ENCODE measurements at regions not wholly inside any gene's neighbourhood (a gene's known extent, or its start where the extent isn't known, plus 50 kb on each side); places are given as distances from the start of the nearest gene placed in this dataset.

DNA sequence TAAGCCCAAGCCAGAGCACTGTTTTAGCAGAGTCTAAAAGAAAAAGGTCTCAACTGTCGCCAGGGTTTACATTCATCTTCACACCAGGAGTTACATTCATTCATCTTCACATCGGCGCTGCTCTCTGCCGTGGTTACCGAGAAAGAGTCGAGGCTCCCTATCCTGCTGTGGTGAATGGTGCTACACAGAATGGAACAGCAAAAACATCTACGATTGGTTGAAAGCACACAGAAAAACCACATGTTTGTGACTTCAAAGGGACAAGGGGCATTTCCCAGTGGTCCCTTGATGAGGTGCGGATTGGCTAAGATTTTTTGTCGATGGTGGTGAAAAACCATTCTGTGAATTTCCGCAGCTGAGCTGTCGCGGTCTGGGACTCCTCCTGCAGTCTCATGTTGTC lies 231.1 kb downstream of the SIPA1L2 start:
- Histone ChIP-seq H3K9me2 (ENCODE audit: insufficient read depth, low read length) (no peaks in the 10 kb centered on the region), H3K4me2 (ENCODE audit: low read length) (no peak overlapping the region), H3K9me3 (ENCODE audit: low read length) (no peaks in the 10 kb centered on the region), H3K4me3 (ENCODE audit: low read length) (no peak overlapping the region), H3K27ac (ENCODE audit: low read length) (no peak overlapping the region), H2AFZ (ENCODE audit: low read depth, low read length) (no peak overlapping the region), H4K20me1 (ENCODE audit: insufficient read depth) (no peaks in the 10 kb centered on the region), H3K79me2 (replicated peaks; ENCODE audit: insufficient read depth, low read length) (no peaks in the 10 kb centered on the region), H3K27me3 (ENCODE audit: insufficient read depth, low read depth, low read length) (no peaks in the 10 kb centered on the region), H3K36me3 (ENCODE audit: insufficient read depth, low read length) (no peaks in the 10 kb centered on the region), H3F3A (ENCODE audit: insufficient read depth, low read length, poor library complexity, severe bottlenecking) (no peaks in the 10 kb centered on the region), H3K9ac (ENCODE audit: low read length) (no peak overlapping the region)
- no peak for TF ChIP-seq SMC3 (conservative IDR thresholded peaks at IDR 0.05; ENCODE audit: poor library complexity)
- TF ChIP-seq RAD21 (conservative IDR thresholded peaks at IDR 0.05) = no peak
- TF ChIP-seq POLR2AphosphoS5 (IDR thresholded peaks at IDR 0.05) = no peak
- no peak for TF ChIP-seq TAF1 (IDR thresholded peaks at IDR 0.05; ENCODE audit: low read depth)
- TF ChIP-seq REST (IDR thresholded peaks at IDR 0.05; ENCODE audit: borderline replicate concordance) = no peak
- no peak for TF ChIP-seq EZH2 (IDR thresholded peaks at IDR 0.05; ENCODE audit: borderline replicate concordance, insufficient read depth, low read length, poor library complexity, severe bottlenecking)
- no peak for TF ChIP-seq EP300 (conservative IDR thresholded peaks at IDR 0.05; ENCODE audit: poor library complexity, severe bottlenecking)

DNA sequence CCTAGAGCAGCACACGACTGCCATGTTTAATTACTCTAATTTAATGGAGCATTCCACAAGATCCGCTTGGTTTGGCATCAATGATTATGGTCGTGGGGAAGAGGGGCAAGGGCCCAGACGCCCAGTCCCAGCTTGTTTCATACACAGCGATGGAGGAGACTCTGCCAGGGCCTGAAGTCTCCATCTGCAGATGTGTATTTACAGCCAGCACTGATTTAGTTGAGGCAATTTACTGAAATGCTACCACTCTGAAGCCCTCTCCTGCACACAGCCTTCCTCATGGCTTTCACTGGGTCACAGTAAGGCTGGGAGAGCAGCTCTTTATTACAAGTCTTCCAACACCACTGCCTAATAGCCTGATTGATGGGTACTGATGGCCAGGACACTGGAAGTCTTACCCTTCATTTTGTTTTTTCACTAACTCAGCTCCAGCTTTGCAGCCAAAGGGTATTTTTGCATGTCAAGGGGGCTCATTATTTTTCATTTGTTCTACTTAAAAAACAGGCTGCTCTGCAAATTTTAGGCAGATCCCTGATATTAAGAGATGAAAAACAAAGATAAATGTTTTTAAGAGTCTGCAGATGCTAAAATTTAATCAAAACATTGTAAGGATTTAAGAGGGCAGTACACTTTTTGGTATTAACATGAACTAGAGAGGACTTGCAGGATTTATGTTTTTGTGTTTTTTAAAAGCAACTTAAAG lies 236.3 kb downstream of the SIPA1L2 start:
- no peak overlapping the region for H3K27ac ChIP-seq (ENCODE audit: low read length)
- no peaks in the 10 kb centered on the region for H3K79me2 ChIP-seq (replicated peaks; ENCODE audit: insufficient read depth, low read length)
- no peak overlapping the region for H3K4me2 ChIP-seq (ENCODE audit: low read length)
- no peak overlapping the region for H3K9ac ChIP-seq (ENCODE audit: low read length)
- no peaks in the 10 kb centered on the region for H3K36me3 ChIP-seq (ENCODE audit: insufficient read depth, low read length)
- no peak overlapping the region for H3K4me3 ChIP-seq (ENCODE audit: low read length)
- no peak for TF ChIP-seq REST (IDR thresholded peaks at IDR 0.05; ENCODE audit: borderline replicate concordance)
- no peak for TF ChIP-seq MXI1 (conservative IDR thresholded peaks at IDR 0.05; ENCODE audit: poor library complexity, severe bottlenecking)
- TF ChIP-seq TAF1 (IDR thresholded peaks at IDR 0.05; ENCODE audit: low read depth) = no peak
- TF ChIP-seq RAD21 (conservative IDR thresholded peaks at IDR 0.05) = no peak
- no peak for TF ChIP-seq POLR2AphosphoS5 (IDR thresholded peaks at IDR 0.05)
- no peak for TF ChIP-seq EP300 (conservative IDR thresholded peaks at IDR 0.05; ENCODE audit: poor library complexity, severe bottlenecking)
- no peak for TF ChIP-seq SMC3 (conservative IDR thresholded peaks at IDR 0.05; ENCODE audit: poor library complexity)
- no peak for TF ChIP-seq EZH2 (IDR thresholded peaks at IDR 0.05; ENCODE audit: borderline replicate concordance, insufficient read depth, low read length, poor library complexity, severe bottlenecking)
- TF ChIP-seq, protein P1, sequence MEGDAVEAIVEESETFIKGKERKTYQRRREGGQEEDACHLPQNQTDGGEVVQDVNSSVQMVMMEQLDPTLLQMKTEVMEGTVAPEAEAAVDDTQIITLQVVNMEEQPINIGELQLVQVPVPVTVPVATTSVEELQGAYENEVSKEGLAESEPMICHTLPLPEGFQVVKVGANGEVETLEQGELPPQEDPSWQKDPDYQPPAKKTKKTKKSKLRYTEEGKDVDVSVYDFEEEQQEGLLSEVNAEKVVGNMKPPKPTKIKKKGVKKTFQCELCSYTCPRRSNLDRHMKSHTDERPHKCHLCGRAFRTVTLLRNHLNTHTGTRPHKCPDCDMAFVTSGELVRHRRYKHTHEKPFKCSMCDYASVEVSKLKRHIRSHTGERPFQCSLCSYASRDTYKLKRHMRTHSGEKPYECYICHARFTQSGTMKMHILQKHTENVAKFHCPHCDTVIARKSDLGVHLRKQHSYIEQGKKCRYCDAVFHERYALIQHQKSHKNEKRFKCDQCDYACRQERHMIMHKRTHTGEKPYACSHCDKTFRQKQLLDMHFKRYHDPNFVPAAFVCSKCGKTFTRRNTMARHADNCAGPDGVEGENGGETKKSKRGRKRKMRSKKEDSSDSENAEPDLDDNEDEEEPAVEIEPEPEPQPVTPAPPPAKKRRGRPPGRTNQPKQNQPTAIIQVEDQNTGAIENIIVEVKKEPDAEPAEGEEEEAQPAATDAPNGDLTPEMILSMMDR (IDR thresholded peaks at IDR 0.05; ENCODE audit: poor library complexity, severe bottlenecking) = no peak
- no peaks in the 10 kb centered on the region for H3K9me3 ChIP-seq (ENCODE audit: low read length)
- no peaks in the 10 kb centered on the region for H3F3A ChIP-seq (ENCODE audit: insufficient read depth, low read length, poor library complexity, severe bottlenecking)
- no peaks in the 10 kb centered on the region for H4K20me1 ChIP-seq (ENCODE audit: insufficient read depth)
- H2AFZ ChIP-seq (ENCODE audit: low read depth, low read length) = no peak overlapping the region
- H3K27me3 ChIP-seq (ENCODE audit: insufficient read depth, low read depth, low read length) = no peaks in the 10 kb centered on the region
- no peaks in the 10 kb centered on the region for H3K9me2 ChIP-seq (ENCODE audit: insufficient read depth, low read length)
